ENCODE measurements at regions not wholly inside any gene's neighbourhood (a gene's known extent, or its start where the extent isn't known, plus 50 kb on each side); places are given as distances from the start of the nearest gene placed in this dataset.

DNA sequence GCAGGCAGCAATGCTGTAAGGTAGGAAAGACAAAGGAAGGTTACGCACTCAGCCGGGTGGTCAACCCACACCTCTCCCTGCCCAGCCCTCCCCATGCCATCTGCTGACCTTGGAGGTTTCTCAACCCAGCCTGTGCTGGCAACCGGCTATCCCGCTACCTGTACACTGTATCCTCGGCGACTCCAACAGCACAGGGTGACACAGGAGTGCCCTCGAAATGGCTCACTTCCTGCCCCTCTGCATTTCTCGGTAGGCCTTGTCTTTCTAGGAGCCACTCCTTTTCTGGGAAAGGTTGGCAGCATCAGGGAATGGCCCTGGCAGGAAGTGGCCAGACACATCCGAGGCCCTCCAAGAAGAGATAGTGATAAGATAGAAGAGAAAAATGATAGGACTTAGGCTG lies 124.0 kb downstream of the PROX1 start:
- peak; percentile 11 to 31 for DNase-seq

DNA sequence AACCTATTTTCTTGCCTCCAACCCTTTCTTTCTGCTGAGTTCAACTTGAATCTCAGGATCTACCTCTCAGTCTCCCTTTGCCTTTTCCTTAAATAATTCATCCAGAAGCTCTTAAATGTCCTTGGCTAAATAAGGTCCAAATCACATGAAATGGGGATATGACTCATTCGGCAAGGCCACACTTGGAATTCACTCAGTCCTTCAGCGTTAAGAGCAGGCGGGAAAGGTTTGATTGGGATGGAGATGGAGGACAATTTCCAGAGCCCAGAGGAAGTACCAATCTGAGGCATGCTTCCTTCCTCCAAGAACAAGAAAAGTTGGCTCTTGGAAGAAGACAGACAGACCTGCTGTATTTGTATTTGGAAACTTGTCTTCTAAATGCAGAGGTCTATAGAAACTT lies 128.5 kb downstream of the PROX1 start:
- Histone ChIP-seq H3K79me1 (ENCODE audit: low read length) (no peaks in the 10 kb centered on the region), H3K36me3 (ENCODE audit: control insufficient read depth in 1 of 2, insufficient read depth in 2 of 2, low read length in 2 of 2) (no peaks in the 10 kb centered on the region), H3K9ac (ENCODE audit: low read length) (no peak overlapping the region), H3K4ac (ENCODE audit: low read depth, low read length) (no peak overlapping the region), H3K9me3 (ENCODE audit: insufficient read depth, low read depth, low read length) (peaks cover 8% of the 10 kb centered on the region), H2BK120ac (ENCODE audit: insufficient read depth, low read length, poor library complexity) (no peak overlapping the region), H4K12ac (ENCODE audit: low read depth, low read length) (no peak overlapping the region), H4K91ac (ENCODE audit: low read depth, low read length) (no peak overlapping the region), H3K14ac (ENCODE audit: low read length) (no peak overlapping the region), H3K27me3 (ENCODE audit: insufficient read depth, low read length) (no peaks in the 10 kb centered on the region), H3K79me2 (ENCODE audit: control insufficient read depth, insufficient read depth, low read length, poor library complexity) (no peaks in the 10 kb centered on the region), H3K27ac (ENCODE audit: low read depth, low read length) (no peak overlapping the region), H2AFZ (ENCODE audit: insufficient read depth, low read length, poor library complexity) (no peak overlapping the region), H2BK12ac (ENCODE audit: low read length) (no peak overlapping the region), H3K4me1 (ENCODE audit: control insufficient read depth in 1 of 2, insufficient read depth in 2 of 2, low read length in 2 of 2) (peaks cover 0 to 4% of the 10 kb centered on the region in 2 experiments), H2AK5ac (ENCODE audit: low read length) (no peak overlapping the region), H4K8ac (ENCODE audit: low read depth, low read length) (no peak overlapping the region), H3K4me2 (ENCODE audit: low read length) (no peak overlapping the region), H3K4me3 (ENCODE audit: low read depth, low read length) (no peak overlapping the region), H2BK5ac (ENCODE audit: low read depth, low read length, poor library complexity) (no peak overlapping the region), H3K23ac (ENCODE audit: low read length) (no peak overlapping the region), H3K18ac (ENCODE audit: low read length) (no peak overlapping the region)
- no CpG with 5 or more reads among the region's 3 CpGs for WGBS (ENCODE audit: extremely low coverage, insufficient coverage, insufficient read length)
- DNase-seq, result no peak

More for the DNA sequence above, 124.0 kb downstream of the PROX1 start:
- H3K18ac ChIP-seq (ENCODE audit: low read length), result no peak overlapping the region
- H3K4me2 ChIP-seq (ENCODE audit: low read length), result no peak overlapping the region
- H3K4me1 ChIP-seq (ENCODE audit: control insufficient read depth in 1 of 2, insufficient read depth in 2 of 2, low read length in 2 of 2), result peaks cover 3 to 8% of the 10 kb centered on the region in 2 experiments
- no CpG with 5 or more reads among the region's 9 CpGs for WGBS (ENCODE audit: extremely low coverage, insufficient coverage, insufficient read length)
- no peak overlapping the region for H3K27ac ChIP-seq (ENCODE audit: low read depth, low read length)
- H3K79me1 ChIP-seq (ENCODE audit: low read length), result no peaks in the 10 kb centered on the region
- no peak overlapping the region for H2AFZ ChIP-seq (ENCODE audit: insufficient read depth, low read length, poor library complexity)
- no peak overlapping the region for H4K12ac ChIP-seq (ENCODE audit: low read depth, low read length)
- no peak overlapping the region for H2BK12ac ChIP-seq (ENCODE audit: low read length)
- H3K36me3 ChIP-seq (ENCODE audit: control insufficient read depth in 1 of 2, insufficient read depth in 2 of 2, low read length in 2 of 2), result no peaks in the 10 kb centered on the region
- no peak overlapping the region for H3K4ac ChIP-seq (ENCODE audit: low read depth, low read length)
- no peak overlapping the region for H2AK5ac ChIP-seq (ENCODE audit: low read length)
- H3K9me3 ChIP-seq (ENCODE audit: insufficient read depth, low read depth, low read length), result peaks cover 2% of the 10 kb centered on the region
- no peak overlapping the region for H4K8ac ChIP-seq (ENCODE audit: low read depth, low read length)
- H3K23ac ChIP-seq (ENCODE audit: low read length), result no peak overlapping the region
- no peak overlapping the region for H3K14ac ChIP-seq (ENCODE audit: low read length)
- no peak overlapping the region for H2BK120ac ChIP-seq (ENCODE audit: insufficient read depth, low read length, poor library complexity)
- no peaks in the 10 kb centered on the region for H3K27me3 ChIP-seq (ENCODE audit: insufficient read depth, low read length)
- H3K79me2 ChIP-seq (ENCODE audit: control insufficient read depth, insufficient read depth, low read length, poor library complexity), result no peaks in the 10 kb centered on the region
- H3K4me3 ChIP-seq (ENCODE audit: low read depth, low read length), result no peak overlapping the region
- no peak overlapping the region for H2BK5ac ChIP-seq (ENCODE audit: low read depth, low read length, poor library complexity)
- H3K9ac ChIP-seq (ENCODE audit: low read length), result no peak overlapping the region
- no peak overlapping the region for H4K91ac ChIP-seq (ENCODE audit: low read depth, low read length)

DNA sequence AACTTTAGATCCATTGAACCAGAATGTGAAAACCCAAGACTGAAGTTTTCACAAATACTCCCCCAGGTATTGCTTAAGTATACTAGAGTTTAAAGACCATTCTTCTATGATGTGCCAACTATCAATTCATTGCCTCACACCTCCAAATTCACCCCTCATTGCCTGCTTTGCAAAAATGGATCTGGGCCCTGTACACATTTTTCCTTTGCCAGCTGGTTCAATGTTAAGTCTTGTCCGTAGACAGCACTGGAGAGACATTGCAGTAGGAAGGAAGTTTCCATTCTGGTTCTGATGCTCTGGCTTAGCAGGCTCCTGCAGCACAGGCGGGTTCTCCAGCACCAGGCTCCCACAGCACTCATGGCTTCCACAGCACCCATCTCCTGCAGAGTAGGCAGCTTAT lies 130.0 kb downstream of the PROX1 start:
- Histone ChIP-seq H2BK120ac (ENCODE audit: insufficient read depth, low read length, poor library complexity) (no peak overlapping the region), H3K4me3 (ENCODE audit: low read depth, low read length) (no peak overlapping the region), H3K36me3 (ENCODE audit: control insufficient read depth in 1 of 2, insufficient read depth in 2 of 2, low read length in 2 of 2) (no peaks in the 10 kb centered on the region), H3K23ac (ENCODE audit: low read length) (no peak overlapping the region), H3K79me1 (ENCODE audit: low read length) (peaks cover 7% of the 10 kb centered on the region), H3K27ac (ENCODE audit: low read depth, low read length) (no peak overlapping the region), H3K27me3 (ENCODE audit: insufficient read depth, low read length) (no peaks in the 10 kb centered on the region), H2BK12ac (ENCODE audit: low read length) (no peak overlapping the region), H3K4ac (ENCODE audit: low read depth, low read length) (no peak overlapping the region), H3K9ac (ENCODE audit: low read length) (no peak overlapping the region), H2AK5ac (ENCODE audit: low read length) (no peak overlapping the region), H3K14ac (ENCODE audit: low read length) (no peak overlapping the region), H3K9me3 (ENCODE audit: insufficient read depth, low read depth, low read length) (peaks cover 6% of the 10 kb centered on the region), H3K4me1 (ENCODE audit: control insufficient read depth in 1 of 2, insufficient read depth in 2 of 2, low read length in 2 of 2) (peaks cover 0 to 6% of the 10 kb centered on the region in 2 experiments), H4K12ac (ENCODE audit: low read depth, low read length) (no peak overlapping the region), H2BK5ac (ENCODE audit: low read depth, low read length, poor library complexity) (no peak overlapping the region), H3K4me2 (ENCODE audit: low read length) (no peak overlapping the region), H4K91ac (ENCODE audit: low read depth, low read length) (no peak overlapping the region), H3K79me2 (ENCODE audit: control insufficient read depth, insufficient read depth, low read length, poor library complexity) (no peaks in the 10 kb centered on the region), H2AFZ (ENCODE audit: insufficient read depth, low read length, poor library complexity) (no peak overlapping the region), H3K18ac (ENCODE audit: low read length) (no peak overlapping the region), H4K8ac (ENCODE audit: low read depth, low read length) (no peak overlapping the region)
- no CpG with 5 or more reads among the region's 2 CpGs for WGBS (ENCODE audit: extremely low coverage, insufficient coverage, insufficient read length)
- no peak for DNase-seq

DNA sequence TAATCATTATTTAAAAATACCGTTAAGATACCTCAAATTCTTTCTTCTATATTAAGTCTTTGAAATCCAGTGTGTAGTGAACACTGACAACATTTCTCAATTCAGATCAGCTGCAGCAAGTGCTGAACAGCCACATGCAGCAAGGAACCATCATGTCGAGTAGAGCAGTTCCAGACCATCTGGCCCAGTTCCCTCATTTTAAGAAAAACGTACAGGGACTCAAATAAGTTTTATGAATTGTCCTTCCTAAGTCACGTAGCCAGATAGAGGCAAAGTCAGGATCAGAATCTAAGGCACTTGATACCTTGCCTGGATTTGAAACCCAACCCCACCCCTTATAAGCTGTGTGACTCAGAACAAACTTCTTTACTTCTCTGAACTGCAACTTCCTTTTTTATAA lies 132.4 kb downstream of the PROX1 start:
- H3K14ac ChIP-seq (ENCODE audit: low read length), result no peak overlapping the region
- H3K4ac ChIP-seq (ENCODE audit: low read depth, low read length), result no peak overlapping the region

More for the DNA sequence above, 132.4 kb downstream of the PROX1 start:
- no peak overlapping the region for H2BK120ac ChIP-seq (ENCODE audit: insufficient read depth, low read length, poor library complexity)
- peaks cover under 1 to 7% of the 10 kb centered on the region in 2 experiments for H3K4me1 ChIP-seq (ENCODE audit: control insufficient read depth in 1 of 2, insufficient read depth in 2 of 2, low read length in 2 of 2)
- H3K4me3 ChIP-seq (ENCODE audit: low read depth, low read length), result no peak overlapping the region
- H4K91ac ChIP-seq (ENCODE audit: low read depth, low read length), result no peak overlapping the region
- no peaks in the 10 kb centered on the region for H3K36me3 ChIP-seq (ENCODE audit: control insufficient read depth in 1 of 2, insufficient read depth in 2 of 2, low read length in 2 of 2)
- H3K79me2 ChIP-seq (ENCODE audit: control insufficient read depth, insufficient read depth, low read length, poor library complexity), result no peaks in the 10 kb centered on the region
- H4K8ac ChIP-seq (ENCODE audit: low read depth, low read length), result no peak overlapping the region
- peaks cover 13% of the 10 kb centered on the region for H3K79me1 ChIP-seq (ENCODE audit: low read length)
- no peak overlapping the region for H2BK5ac ChIP-seq (ENCODE audit: low read depth, low read length, poor library complexity)
- peak overlapping the region; percentile 7 for H3K27ac ChIP-seq (ENCODE audit: low read depth, low read length)
- no peak overlapping the region for H2AK5ac ChIP-seq (ENCODE audit: low read length)
- H3K9ac ChIP-seq (ENCODE audit: low read length), result no peak overlapping the region
- peaks cover 6% of the 10 kb centered on the region for H3K9me3 ChIP-seq (ENCODE audit: insufficient read depth, low read depth, low read length)
- no peak overlapping the region for H3K4me2 ChIP-seq (ENCODE audit: low read length)
- H3K18ac ChIP-seq (ENCODE audit: low read length), result no peak overlapping the region
- no peak overlapping the region for H2AFZ ChIP-seq (ENCODE audit: insufficient read depth, low read length, poor library complexity)
- no peaks in the 10 kb centered on the region for H3K27me3 ChIP-seq (ENCODE audit: insufficient read depth, low read length)
- WGBS (ENCODE audit: extremely low coverage, insufficient coverage, insufficient read length), result no CpG with 5 or more reads among the region's 4 CpGs
- H3K23ac ChIP-seq (ENCODE audit: low read length), result no peak overlapping the region
- DNase-seq, result no peak
- H4K12ac ChIP-seq (ENCODE audit: low read depth, low read length), result no peak overlapping the region
- H2BK12ac ChIP-seq (ENCODE audit: low read length), result no peak overlapping the region

Measured in trophoblast cell (in vitro differentiated cells and primary cell).